GM23338 (cell line): ENCODE measurements at regions not wholly inside any gene's neighbourhood (a gene's known extent, or its start where the extent isn't known, plus 50 kb on each side); places are given as distances from the start of the nearest gene placed in this dataset.

ENCODE experiments used
- ATAC-seq: fragments of 200-7000 bp; cut with Tn5 transposase; 3 replicates; pipeline ENCODE4 v1.9.1; 2020
- DNase-seq: peaks from one replicate; pipeline ENCODE4 v3.0.0-alpha.2; 2015; ENCODE audit warnings: low spot score
- H2AFZ ChIP-seq: fragments of 200-600 bp; sonication (generic); 2 replicates; pipeline ENCODE4 v1.8.0; 2016; ENCODE audit warnings: antibody characterized with exemption, mild to moderate bottlenecking, moderate library complexity
- H3F3A ChIP-seq: fragments of 200-600 bp; sonication (generic); replicated peaks from 2 replicates; pipeline ENCODE4 v1.8.0; 2017; ENCODE audit warnings: antibody characterized with exemption, mixed run types, low read depth
- H3K27ac ChIP-seq: fragments of 200-600 bp; sonication (generic); 2 replicates; pipeline ENCODE4 v1.6.1; 2016; ENCODE audit warnings: low read depth
- H3K27me3 ChIP-seq: fragments of 200-600 bp; sonication (generic); 2 replicates; pipeline ENCODE4 v1.8.0; 2016; ENCODE audit warnings: mild to moderate bottlenecking, mixed run types, moderate library complexity; ENCODE audit not compliant: insufficient read depth
- H3K36me3 ChIP-seq: fragments of 200-600 bp; sonication (generic); 2 replicates; pipeline ENCODE4 v1.8.0; 2016; ENCODE audit warnings: mild to moderate bottlenecking; ENCODE audit not compliant: insufficient read depth
- H3K4me1 ChIP-seq: fragments of 200-600 bp; sonication (generic); 2 replicates; pipeline ENCODE4 v1.8.0; 2016; ENCODE audit warnings: mild to moderate bottlenecking, moderate library complexity; ENCODE audit not compliant: insufficient read depth
- H3K4me2 ChIP-seq: fragments of 200-600 bp; sonication (generic); 2 replicates; pipeline ENCODE4 v1.7.1; 2017; ENCODE audit warnings: mixed run types
- H3K4me3 ChIP-seq: fragments of 200-600 bp; sonication (generic); 2 replicates; pipeline ENCODE4 v1.6.1; 2016; ENCODE audit warnings: mixed run types
- H3K79me2 ChIP-seq: fragments of 200-600 bp; sonication (generic); replicated peaks from 2 replicates; pipeline ENCODE4 v1.8.0; 2017; ENCODE audit warnings: mild to moderate bottlenecking; ENCODE audit not compliant: insufficient read depth
- H3K9me2 ChIP-seq: fragments of 200-600 bp; sonication (generic); 2 replicates; pipeline ENCODE4 v1.8.0; 2017; ENCODE audit not compliant: insufficient read depth
- H4K20me1 ChIP-seq: fragments of 200-600 bp; sonication (generic); replicated peaks from 2 replicates; pipeline ENCODE4 v1.8.0; 2017; ENCODE audit warnings: mild to moderate bottlenecking; ENCODE audit not compliant: insufficient read depth
- H3K27ac Mint-ChIP-seq: 2 replicates; pipeline ENCODE4 v1.8.0; 2020; ENCODE audit warnings: inconsistent platforms, mild to moderate bottlenecking, moderate library complexity, mixed read lengths
- H3K27me3 Mint-ChIP-seq: 3 replicates; pipeline ENCODE4 v1.8.0; 2022; ENCODE audit warnings: low read depth, mild to moderate bottlenecking, moderate library complexity, mixed read lengths, inconsistent platforms; ENCODE audit not compliant: insufficient read depth, poor library complexity
- H3K36me3 Mint-ChIP-seq: 3 replicates; pipeline ENCODE4 v1.8.0; 2021; ENCODE audit warnings: low read depth, mild to moderate bottlenecking, inconsistent platforms, moderate library complexity, mixed read lengths
- H3K4me1 Mint-ChIP-seq: 3 replicates; pipeline ENCODE4 v1.8.0; 2020; ENCODE audit warnings: mild to moderate bottlenecking, inconsistent platforms, mixed read lengths
- H3K4me3 Mint-ChIP-seq: 3 replicates; pipeline ENCODE4 v1.8.0; 2021; ENCODE audit warnings: moderate library complexity, mild to moderate bottlenecking, inconsistent platforms, mixed read lengths
- H3K9me3 Mint-ChIP-seq: 3 replicates; pipeline ENCODE4 v1.8.0; 2020; ENCODE audit warnings: moderate library complexity, mild to moderate bottlenecking, inconsistent platforms, mixed read lengths
- CREB1 ChIP-seq: fragments of 250-450 bp; sonication (Bioruptor Pico); IDR thresholded peaks from 2 replicates; pipeline ENCODE4 v1.5.0; 2020; ENCODE audit warnings: low read depth, mild to moderate bottlenecking, moderate library complexity
- EZH2 ChIP-seq: fragments of 200-600 bp; sonication (generic); IDR thresholded peaks from one replicate; pipeline ENCODE4 v1.8.0; 2017; ENCODE audit warnings: antibody characterized with exemption, mild to moderate bottlenecking, low read depth; ENCODE audit not compliant: unreplicated experiment
- EZH2phosphoT487 ChIP-seq: fragments of 200-600 bp; sonication (generic); IDR thresholded peaks from one replicate; pipeline ENCODE4 v1.8.1; 2018; ENCODE audit warnings: antibody characterized with exemption; ENCODE audit not compliant: unreplicated experiment
- JUNB ChIP-seq: IDR thresholded peaks from one replicate; pipeline ENCODE4 v1.6.1; 2016; ENCODE audit warnings: antibody characterized with exemption; ENCODE audit not compliant: unreplicated experiment
- NANOG ChIP-seq: IDR thresholded peaks from 2 replicates; pipeline ENCODE4 v1.6.1; 2016; ENCODE audit warnings: antibody characterized with exemption, borderline replicate concordance
- POLR2AphosphoS5 ChIP-seq: IDR thresholded peaks from 2 replicates; pipeline ENCODE4 v1.6.1; 2016; ENCODE audit warnings: antibody characterized with exemption, low read depth
- STAT1 ChIP-seq: IDR thresholded peaks from one replicate; pipeline ENCODE4 v1.6.1; 2016; ENCODE audit warnings: antibody characterized with exemption; ENCODE audit not compliant: unreplicated experiment
- ZNF114 ChIP-seq: fragments of 250-450 bp; sonication (Bioruptor Pico); IDR thresholded peaks from 2 replicates; pipeline ENCODE4 v1.5.0; 2020; ENCODE audit warnings: mild to moderate bottlenecking, moderate library complexity
- ZNF331 ChIP-seq: fragments of 250-450 bp; sonication (Bioruptor Pico); IDR thresholded peaks from 2 replicates; pipeline ENCODE4 v1.5.0; 2020; ENCODE audit warnings: low read depth, mild to moderate bottlenecking, moderate library complexity
- TF ChIP-seq, protein P1 (sequence below): IDR thresholded peaks from one replicate; pipeline ENCODE4 v1.6.1; 2018; ENCODE audit warnings: antibody characterized with exemption; ENCODE audit not compliant: unreplicated experiment
- TF ChIP-seq, protein P2 (sequence below): IDR thresholded peaks from 2 replicates; pipeline ENCODE4 v1.6.1; 2016; ENCODE audit warnings: antibody characterized with exemption
- TF ChIP-seq, protein P3 (sequence below), 2 experiments: fragments of 200-600 bp in 1 of 2; sonication (generic) in 1 of 2; conservative IDR thresholded peaks; 2 replicates each; pipeline versions ENCODE4 v1.5.1 to v1.6.1; 2016 to 2017; ENCODE audit warnings: antibody characterized with exemption in 2 of 2, low read depth in 2 of 2, mild to moderate bottlenecking in 2 of 2, moderate library complexity in 1 of 2

DNA sequence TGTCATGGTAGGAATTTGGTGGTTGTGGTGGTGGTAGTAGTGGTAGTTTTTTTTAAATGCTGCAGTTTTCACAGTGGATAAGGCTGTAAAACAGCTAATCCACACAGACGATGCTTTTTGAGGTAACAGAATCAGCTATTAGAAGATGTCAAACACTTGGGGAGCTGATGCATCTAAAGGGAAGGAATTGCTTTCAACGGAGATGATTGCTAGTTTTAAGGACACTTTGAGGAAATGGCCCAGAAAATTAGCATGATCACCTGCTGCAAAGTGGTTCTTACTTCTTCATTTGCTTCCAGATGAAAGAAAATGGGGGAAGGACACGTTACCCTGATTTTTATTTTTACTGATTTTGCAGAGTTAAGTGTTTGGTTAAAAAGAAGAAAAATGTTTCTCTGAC, 178.2 kb upstream of the ATP10B start (continued):
- TF ChIP-seq ZNF114 (CRISPR knock-in tag) (no peak), CREB1 (CRISPR knock-in tag) (no peak), POLR2AphosphoS5 (no peak), JUNB (no peak), NANOG (no peak), EZH2phosphoT487 (no peak)
- TF ChIP-seq, protein P1, sequence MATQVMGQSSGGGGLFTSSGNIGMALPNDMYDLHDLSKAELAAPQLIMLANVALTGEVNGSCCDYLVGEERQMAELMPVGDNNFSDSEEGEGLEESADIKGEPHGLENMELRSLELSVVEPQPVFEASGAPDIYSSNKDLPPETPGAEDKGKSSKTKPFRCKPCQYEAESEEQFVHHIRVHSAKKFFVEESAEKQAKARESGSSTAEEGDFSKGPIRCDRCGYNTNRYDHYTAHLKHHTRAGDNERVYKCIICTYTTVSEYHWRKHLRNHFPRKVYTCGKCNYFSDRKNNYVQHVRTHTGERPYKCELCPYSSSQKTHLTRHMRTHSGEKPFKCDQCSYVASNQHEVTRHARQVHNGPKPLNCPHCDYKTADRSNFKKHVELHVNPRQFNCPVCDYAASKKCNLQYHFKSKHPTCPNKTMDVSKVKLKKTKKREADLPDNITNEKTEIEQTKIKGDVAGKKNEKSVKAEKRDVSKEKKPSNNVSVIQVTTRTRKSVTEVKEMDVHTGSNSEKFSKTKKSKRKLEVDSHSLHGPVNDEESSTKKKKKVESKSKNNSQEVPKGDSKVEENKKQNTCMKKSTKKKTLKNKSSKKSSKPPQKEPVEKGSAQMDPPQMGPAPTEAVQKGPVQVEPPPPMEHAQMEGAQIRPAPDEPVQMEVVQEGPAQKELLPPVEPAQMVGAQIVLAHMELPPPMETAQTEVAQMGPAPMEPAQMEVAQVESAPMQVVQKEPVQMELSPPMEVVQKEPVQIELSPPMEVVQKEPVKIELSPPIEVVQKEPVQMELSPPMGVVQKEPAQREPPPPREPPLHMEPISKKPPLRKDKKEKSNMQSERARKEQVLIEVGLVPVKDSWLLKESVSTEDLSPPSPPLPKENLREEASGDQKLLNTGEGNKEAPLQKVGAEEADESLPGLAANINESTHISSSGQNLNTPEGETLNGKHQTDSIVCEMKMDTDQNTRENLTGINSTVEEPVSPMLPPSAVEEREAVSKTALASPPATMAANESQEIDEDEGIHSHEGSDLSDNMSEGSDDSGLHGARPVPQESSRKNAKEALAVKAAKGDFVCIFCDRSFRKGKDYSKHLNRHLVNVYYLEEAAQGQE = no peak
- TF ChIP-seq, protein P2, sequence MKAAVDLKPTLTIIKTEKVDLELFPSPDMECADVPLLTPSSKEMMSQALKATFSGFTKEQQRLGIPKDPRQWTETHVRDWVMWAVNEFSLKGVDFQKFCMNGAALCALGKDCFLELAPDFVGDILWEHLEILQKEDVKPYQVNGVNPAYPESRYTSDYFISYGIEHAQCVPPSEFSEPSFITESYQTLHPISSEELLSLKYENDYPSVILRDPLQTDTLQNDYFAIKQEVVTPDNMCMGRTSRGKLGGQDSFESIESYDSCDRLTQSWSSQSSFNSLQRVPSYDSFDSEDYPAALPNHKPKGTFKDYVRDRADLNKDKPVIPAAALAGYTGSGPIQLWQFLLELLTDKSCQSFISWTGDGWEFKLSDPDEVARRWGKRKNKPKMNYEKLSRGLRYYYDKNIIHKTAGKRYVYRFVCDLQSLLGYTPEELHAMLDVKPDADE = no peak
- TF ChIP-seq, protein P3, sequence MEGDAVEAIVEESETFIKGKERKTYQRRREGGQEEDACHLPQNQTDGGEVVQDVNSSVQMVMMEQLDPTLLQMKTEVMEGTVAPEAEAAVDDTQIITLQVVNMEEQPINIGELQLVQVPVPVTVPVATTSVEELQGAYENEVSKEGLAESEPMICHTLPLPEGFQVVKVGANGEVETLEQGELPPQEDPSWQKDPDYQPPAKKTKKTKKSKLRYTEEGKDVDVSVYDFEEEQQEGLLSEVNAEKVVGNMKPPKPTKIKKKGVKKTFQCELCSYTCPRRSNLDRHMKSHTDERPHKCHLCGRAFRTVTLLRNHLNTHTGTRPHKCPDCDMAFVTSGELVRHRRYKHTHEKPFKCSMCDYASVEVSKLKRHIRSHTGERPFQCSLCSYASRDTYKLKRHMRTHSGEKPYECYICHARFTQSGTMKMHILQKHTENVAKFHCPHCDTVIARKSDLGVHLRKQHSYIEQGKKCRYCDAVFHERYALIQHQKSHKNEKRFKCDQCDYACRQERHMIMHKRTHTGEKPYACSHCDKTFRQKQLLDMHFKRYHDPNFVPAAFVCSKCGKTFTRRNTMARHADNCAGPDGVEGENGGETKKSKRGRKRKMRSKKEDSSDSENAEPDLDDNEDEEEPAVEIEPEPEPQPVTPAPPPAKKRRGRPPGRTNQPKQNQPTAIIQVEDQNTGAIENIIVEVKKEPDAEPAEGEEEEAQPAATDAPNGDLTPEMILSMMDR (conservative IDR thresholded peaks at IDR 0.05; ENCODE audit: low read depth in 2 of 2) = no peak

DNA sequence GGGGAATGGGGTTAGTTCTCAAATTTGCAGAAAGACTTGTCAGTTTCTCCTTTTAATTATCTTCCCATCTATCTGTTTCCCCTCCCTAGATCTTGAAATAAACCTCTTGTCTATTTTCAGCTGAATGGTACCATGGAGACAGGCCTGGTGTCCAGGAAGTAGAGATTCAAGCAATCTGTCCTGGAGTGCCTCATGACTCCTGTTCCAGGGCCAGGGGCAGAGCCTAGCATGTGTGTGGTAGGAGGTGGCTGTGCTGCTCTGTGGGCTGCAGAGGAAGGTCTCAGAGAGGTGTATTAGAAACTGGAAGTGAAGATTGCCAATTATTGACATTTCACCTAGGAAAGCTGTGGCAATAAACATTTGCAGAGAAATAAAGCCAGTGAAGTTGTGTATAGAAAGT, 175.8 kb upstream of the ATP10B start:
- H3K9me2 ChIP-seq = no peaks in the 10 kb centered on the region
- H3K4me1 ChIP-seq = no peaks in the 10 kb centered on the region
- H4K20me1 ChIP-seq = no peaks in the 10 kb centered on the region
- no peaks in the 10 kb centered on the region for H3K27me3 Mint-ChIP-seq
- H3K4me2 ChIP-seq = no peak overlapping the region
- DNase-seq (no peak), ATAC-seq (no peak)
- no peak overlapping the region for H2AFZ ChIP-seq
- no peaks in the 10 kb centered on the region for H3F3A ChIP-seq
- H3K4me3 Mint-ChIP-seq = no peak overlapping the region
- no peaks in the 10 kb centered on the region for H3K9me3 Mint-ChIP-seq
- H3K36me3 ChIP-seq = no peaks in the 10 kb centered on the region
- no peak overlapping the region for H3K27ac ChIP-seq
- no peaks in the 10 kb centered on the region for H3K36me3 Mint-ChIP-seq
- no peak overlapping the region; the same call in 1 of the 2 replicates for H3K27ac Mint-ChIP-seq
- H3K27me3 ChIP-seq = no peaks in the 10 kb centered on the region
- no peaks in the 10 kb centered on the region for H3K4me1 Mint-ChIP-seq
- H3K4me3 ChIP-seq = no peak overlapping the region
- H3K79me2 ChIP-seq = no peaks in the 10 kb centered on the region
- TF ChIP-seq STAT1 (no peak), ZNF331 (CRISPR knock-in tag) (no peak), EZH2 (no peak), CREB1 (CRISPR knock-in tag) (no peak), NANOG (no peak), POLR2AphosphoS5 (no peak), ZNF114 (CRISPR knock-in tag) (no peak), EZH2phosphoT487 (no peak)
- TF ChIP-seq, protein P1 = no peak
- TF ChIP-seq, protein P3 (conservative IDR thresholded peaks at IDR 0.05; ENCODE audit: low read depth in 2 of 2) = no peak
